Esophagus squamous epithelium (tissue), 4 donors: ENCODE measurements at regions not wholly inside any gene's neighbourhood (a gene's known extent, or its start where the extent isn't known, plus 50 kb on each side); places are given as distances from the start of the nearest gene placed in this dataset.

Experiments
- CTCF ChIP-seq, 6 experiments: fragments of 450-650 bp in 4 of 6; fragments of 200-600 bp in 2 of 6; sonication (generic) in 2 of 6; IDR thresholded peaks; one replicate each; pipeline ENCODE4 v1.5.1; 2016 to 2019; ENCODE audit warnings: antibody characterized with exemption in 6 of 6, mild to moderate bottlenecking in 4 of 6, moderate library complexity in 4 of 6
- POLR2A ChIP-seq, 4 donors: fragments of 450-650 bp; IDR thresholded peaks; one replicate each; pipeline ENCODE4 v1.6.1; 2017; ENCODE audit warnings: antibody characterized with exemption in 4 of 4, mild to moderate bottlenecking in 4 of 4, moderate library complexity in 3 of 4

GRCh38 chr10:88058750-88059149, 195.3 kb downstream of the PTEN start:
- TF ChIP-seq CTCF (IDR thresholded peaks at IDR 0.05) (no peak), POLR2A (IDR thresholded peaks at IDR 0.05) (no peak)
